ENCODE measurements at regions not wholly inside any gene's neighbourhood (a gene's known extent, or its start where the extent isn't known, plus 50 kb on each side); places are given as distances from the start of the nearest gene placed in this dataset.
"Not testable (repeated sequence)": the region's sequence is repeated elsewhere in the genome, so short reads cannot be mapped to it uniquely, and the experiment has no call there.

DNA sequence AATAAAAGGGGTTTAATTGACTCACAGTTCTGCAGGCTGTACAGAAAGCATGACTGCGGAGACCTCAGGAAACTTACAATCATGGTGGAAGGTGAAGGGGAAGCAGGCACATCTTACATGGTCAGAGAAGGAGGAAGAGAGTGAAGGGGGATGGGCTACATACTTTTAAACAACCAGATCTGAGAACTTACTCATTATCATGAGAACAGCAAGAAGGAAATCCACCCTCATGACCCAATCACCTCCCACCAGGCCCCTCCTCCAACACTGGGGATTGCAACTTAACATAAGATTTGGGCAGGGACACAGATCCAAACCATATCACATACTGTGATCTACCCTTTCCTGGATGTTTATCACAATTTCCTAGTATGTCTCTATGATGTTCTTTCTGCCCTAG lies 1093.0 kb upstream of the TMEM132C start:
- DNase-seq (ENCODE audit: low spot score): not testable (repeated sequence)

DNA sequence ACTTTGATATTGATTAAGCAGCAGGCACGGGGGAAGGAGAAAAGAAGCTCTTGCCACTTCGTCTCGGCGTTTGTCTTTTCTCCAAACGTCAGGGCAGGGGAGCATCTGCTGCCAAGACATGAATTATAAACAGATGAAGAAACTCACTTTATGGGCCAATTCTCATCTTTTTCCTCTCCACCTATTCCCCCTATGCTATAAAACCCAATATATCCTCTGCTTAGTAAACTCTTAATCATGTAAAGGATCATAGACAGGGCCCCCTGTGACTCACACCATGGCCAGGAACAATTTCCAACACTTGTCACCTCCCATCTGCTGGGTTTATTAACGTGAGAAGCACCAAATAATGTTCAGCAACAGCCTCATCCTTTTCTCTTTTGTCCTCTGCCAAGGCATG lies 1092.1 kb upstream of the TMEM132C start:
- DNase-seq (ENCODE audit: low spot score): no peak

DNA sequence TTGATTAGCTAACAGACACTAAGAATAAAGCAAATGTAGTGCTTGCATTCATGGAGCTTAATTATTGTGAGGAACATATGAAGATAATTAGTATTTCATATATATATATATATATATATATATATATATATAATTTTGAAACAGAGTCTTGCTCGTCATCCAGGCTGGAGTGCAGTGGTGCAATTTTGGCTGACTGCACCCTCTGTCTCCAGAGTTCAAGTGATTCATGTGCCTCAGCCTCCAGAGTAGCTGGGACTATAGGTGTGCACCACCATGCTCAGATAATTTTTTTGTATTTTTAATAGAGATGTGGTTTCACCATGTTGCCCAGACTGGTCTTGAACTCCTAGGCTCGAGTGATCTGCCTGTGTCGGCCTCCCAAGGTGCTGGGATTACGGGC lies 1091.6 kb upstream of the TMEM132C start:
- DNase-seq (ENCODE audit: low spot score): no peak

GRCh38 chr12:127176804-127177203 lies 1090.2 kb upstream of the TMEM132C start:
- DNase-seq (ENCODE audit: low spot score): no peak

DNA sequence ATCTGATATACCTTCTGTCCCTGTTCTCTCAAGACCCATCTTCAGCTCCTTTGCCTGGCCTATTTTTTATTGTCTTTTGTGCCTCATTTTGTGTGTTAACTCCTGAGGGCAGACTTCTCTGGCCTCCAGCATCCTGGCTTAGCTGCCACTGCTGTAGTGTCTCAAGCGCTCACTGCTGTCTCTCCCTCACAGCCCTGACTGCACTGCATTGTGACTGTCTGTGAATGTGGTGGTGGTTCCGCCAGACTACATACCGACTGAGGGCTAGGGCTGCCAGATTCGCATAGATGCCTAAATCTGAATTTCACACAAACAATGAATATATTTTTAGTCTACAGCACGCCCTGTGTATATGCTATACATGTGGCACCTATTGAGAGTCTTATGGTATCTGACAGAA lies 1088.9 kb upstream of the TMEM132C start:
- DNase-seq (ENCODE audit: low spot score): no peak

- no peak for DNase-seq (ENCODE audit: low spot score)
These were observed 1088.5 kb upstream of the TMEM132C start for GRCh38 chr12:127178463-127178862.

GRCh38 chr12:127179176-127179575 lies 1087.8 kb upstream of the TMEM132C start:
- DNase-seq (ENCODE audit: low spot score): no peak

GRCh38 chr12:127182018-127182417 lies 1085.0 kb upstream of the TMEM132C start:
- no peak for DNase-seq (ENCODE audit: low spot score)

DNA sequence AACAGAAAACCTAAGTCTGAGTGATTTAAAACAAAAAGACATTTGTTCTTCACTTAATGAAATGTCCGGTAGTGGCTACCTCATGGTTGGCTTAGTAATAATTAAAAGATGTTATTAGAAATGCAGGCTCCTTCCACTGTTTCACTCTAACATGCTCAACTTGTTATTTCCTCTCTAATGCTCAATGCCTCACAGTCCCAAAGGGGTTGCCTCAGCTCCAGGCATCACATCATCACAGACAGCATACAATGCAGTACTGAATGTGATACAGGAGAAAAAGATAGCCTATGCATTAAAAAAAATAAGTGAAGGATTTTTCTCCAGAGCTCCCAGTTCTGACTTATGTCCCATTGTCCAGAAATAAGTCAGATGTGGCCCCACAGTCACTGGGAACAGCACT lies 1077.0 kb upstream of the TMEM132C start:
- no peak for DNase-seq (ENCODE audit: low spot score)

GRCh38 chr12:127191129-127191528 lies 1075.8 kb upstream of the TMEM132C start:
- no peak for DNase-seq (ENCODE audit: low spot score)

- DNase-seq (ENCODE audit: low spot score): no peak
These were observed 1074.6 kb upstream of the TMEM132C start for GRCh38 chr12:127192391-127192790.

DNA sequence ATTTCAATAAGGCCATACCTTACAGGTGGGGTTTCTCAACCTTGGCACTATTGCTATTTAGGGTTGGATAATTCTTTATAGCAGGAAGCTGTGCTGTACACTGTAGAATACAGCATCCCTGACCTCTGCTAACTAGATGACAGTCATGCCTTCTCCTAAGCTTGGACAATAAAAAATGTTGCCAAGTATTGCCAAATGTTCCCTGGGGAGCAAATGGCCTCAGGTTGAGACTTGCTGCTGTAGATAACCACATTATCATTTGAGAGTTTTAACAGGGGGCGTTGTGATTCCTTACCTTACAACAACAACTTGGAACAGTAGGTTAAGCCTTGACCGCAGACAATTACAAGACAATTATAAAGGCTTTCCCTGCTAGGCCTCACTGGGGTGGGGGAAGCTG lies 1073.6 kb upstream of the TMEM132C start:
- no peak for DNase-seq (ENCODE audit: low spot score)

DNA sequence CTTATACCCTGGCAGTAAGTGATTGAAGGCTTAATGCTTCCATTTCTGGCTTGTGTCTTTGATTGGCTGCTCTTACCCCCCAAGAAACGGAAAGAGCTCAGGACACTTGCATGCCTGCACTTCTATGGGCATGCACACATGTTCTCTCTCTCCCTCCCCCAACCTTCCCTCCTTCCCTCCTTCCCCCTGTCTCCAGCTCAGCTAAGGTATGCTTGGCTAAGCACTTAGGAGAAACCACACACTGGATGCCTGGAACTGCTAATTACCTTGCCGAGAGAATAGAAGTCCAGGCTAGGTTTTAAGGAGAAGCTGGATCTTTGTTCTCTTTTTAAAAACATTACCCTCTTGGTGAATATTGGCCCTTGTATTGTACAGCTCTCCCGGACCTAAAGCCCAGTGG lies 1072.8 kb upstream of the TMEM132C start:
- DNase-seq (ENCODE audit: low spot score): no peak

GRCh38 chr12:127205781-127206555 lies 1061.0 kb upstream of the TMEM132C start:
- DNase-seq (ENCODE audit: low spot score): no peak

DNA sequence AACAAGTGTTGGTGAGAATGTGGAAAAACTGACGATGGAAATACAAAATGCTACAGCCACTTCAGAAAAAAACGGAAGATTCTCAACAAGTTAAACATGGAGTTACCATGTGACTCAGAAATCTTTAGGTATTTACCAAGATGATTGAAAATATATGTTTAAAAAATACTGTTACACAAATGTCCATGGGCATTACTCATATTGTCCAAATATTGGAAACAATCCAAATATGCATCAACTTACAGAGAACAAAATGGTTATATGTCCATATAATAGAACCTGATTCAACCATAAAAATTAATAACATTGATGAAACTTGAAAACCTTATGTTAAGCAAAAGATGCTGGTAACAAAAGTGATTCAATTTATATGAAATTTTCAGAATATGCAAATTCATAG lies 1057.7 kb upstream of the TMEM132C start:
- no peak for DNase-seq (ENCODE audit: low spot score)

GRCh38 chr12:127214186-127214585 lies 1052.8 kb upstream of the TMEM132C start:
- DNase-seq (ENCODE audit: low spot score): no peak

DNA sequence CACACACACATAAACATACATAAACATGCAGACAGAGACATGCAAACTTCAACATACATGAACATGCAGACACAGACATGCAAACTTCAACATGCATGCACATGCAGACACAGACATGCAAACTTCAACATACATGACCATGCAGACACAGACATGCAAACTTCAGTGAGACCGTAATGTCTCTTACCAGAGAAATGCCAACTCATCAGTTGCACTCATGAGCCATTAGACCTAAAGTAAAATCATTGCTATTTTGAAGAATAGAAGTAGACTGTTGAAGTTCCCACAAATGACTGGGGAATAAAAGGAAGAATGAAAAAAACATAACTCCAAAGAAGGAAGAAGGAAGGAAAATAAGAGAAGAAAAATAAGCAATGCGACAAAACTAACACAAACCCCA lies 1044.0 kb upstream of the TMEM132C start:
- no peak for DNase-seq (ENCODE audit: low spot score)

DNA sequence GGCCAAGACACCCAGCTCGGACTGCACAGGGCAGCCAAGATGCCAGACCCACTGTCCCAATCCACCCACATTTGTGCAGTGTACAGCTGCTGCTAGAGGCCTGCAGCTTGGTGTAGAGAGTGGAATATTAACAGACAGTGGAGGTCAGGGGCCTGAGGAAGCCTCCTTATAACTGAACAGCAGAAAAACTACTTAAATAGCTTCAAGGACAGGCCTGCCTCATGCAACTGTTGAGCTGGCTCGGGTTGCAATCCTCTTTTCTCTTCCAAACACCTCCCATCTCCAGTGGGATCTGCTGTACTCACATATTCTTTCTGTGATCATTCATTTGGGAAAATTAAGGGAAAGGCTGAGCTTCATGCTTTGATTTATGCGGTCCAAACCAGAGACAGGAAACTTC lies 1043.2 kb upstream of the TMEM132C start:
- no peak for DNase-seq (ENCODE audit: low spot score)

DNA sequence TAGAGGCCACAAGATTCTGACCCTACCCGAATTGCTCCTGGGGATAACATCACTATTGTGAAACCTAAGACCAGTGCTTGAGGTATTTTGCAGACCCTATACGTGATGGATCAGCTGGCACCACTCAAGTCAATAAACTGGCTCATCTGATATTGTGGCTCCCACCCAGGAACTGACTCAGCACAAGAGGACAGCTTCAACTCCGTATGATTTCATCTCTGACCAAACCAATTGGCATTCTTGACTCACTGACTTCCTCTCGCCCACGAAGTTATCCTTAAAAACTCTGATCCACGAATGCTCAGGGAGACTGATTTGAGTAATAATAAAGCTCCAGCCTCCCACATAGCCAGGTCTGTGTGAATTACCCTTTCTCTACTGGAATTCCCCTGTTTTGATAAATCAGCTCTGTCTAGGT lies 1036.1 kb upstream of the TMEM132C start:
- DNase-seq (ENCODE audit: low spot score): no peak

GRCh38 chr12:127231371-127231770 lies 1035.6 kb upstream of the TMEM132C start:
- DNase-seq (ENCODE audit: low spot score): no peak

GRCh38 chr12:127233016-127233415 lies 1034.0 kb upstream of the TMEM132C start:
- no peak for DNase-seq (ENCODE audit: low spot score)

DNA sequence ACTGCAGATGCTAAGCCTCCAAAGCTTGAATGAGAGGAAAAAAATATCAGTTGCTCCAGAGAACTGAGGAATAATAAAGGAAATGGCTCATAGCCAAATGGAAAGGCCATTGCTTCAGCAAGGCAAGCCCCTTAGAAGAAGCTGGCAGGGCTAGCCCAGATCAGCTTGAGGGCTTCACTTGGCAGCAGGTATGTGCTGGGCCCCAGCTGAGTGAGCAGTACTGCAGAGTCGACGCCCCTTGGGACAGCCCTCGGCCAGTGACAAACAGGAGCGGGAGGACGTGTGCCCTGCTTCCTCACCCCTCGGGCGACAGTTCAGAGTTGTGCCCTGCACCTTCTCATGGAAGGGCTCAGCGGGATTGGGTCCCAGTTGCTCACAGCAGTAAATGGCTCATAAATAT lies 1031.2 kb upstream of the TMEM132C start:
- DNase-seq (ENCODE audit: low spot score): no peak

GRCh38 chr12:127236491-127236890 lies 1030.5 kb upstream of the TMEM132C start:
- DNase-seq (ENCODE audit: low spot score): no peak

GRCh38 chr12:127237151-127237550 lies 1029.8 kb upstream of the TMEM132C start:
- no peak for DNase-seq (ENCODE audit: low spot score)
